Duodenal mucosa (tissue), 2 donors: ENCODE measurements at regions not wholly inside any gene's neighbourhood (a gene's known extent, or its start where the extent isn't known, plus 50 kb on each side); places are given as distances from the start of the nearest gene placed in this dataset.
"Not testable (repeated sequence)": the region's sequence is repeated elsewhere in the genome, so short reads cannot be mapped to it uniquely, and the experiment has no call there.

ENCODE experiments used
- H3K27ac ChIP-seq: one replicate; pipeline ENCODE4 v1.7.0; 2013; ENCODE audit warnings: low read depth, low read length
- H3K27me3 ChIP-seq, 2 donors: one replicate each; pipeline ENCODE4 v1.7.0; 2013; ENCODE audit warnings: low read length in 2 of 2, control low read depth in 1 of 2; ENCODE audit not compliant: insufficient read depth in 2 of 2, control insufficient read depth in 1 of 2
- H3K36me3 ChIP-seq, 2 donors: one replicate each; pipeline ENCODE4 v1.7.0; 2013; ENCODE audit warnings: low read length in 2 of 2, control low read depth in 1 of 2; ENCODE audit not compliant: insufficient read depth in 2 of 2, control insufficient read depth in 1 of 2
- H3K4me1 ChIP-seq, 2 donors: one replicate each; pipeline ENCODE4 v1.7.0; 2013; ENCODE audit warnings: low read length in 2 of 2, control low read depth in 1 of 2; ENCODE audit not compliant: insufficient read depth in 2 of 2, control insufficient read depth in 1 of 2
- H3K4me3 ChIP-seq, 2 donors: one replicate each; pipeline ENCODE4 v1.7.0; 2013; ENCODE audit warnings: low read length in 2 of 2, low read depth in 1 of 2
- H3K9ac ChIP-seq, 2 donors: one replicate each; pipeline ENCODE4 v1.7.0; 2013; ENCODE audit warnings: low read length in 2 of 2, low read depth in 1 of 2
- H3K9me3 ChIP-seq, 2 donors: one replicate each; pipeline ENCODE4 v1.7.0; 2013; ENCODE audit warnings: low read length in 2 of 2, control low read depth in 1 of 2; ENCODE audit not compliant: control insufficient read depth in 1 of 2

GRCh38 chr14:19159003-19159625, 191.9 kb downstream of the POTEM start:
- not testable (repeated sequence) for H3K27me3 ChIP-seq, H3K27ac ChIP-seq, H3K4me3 ChIP-seq, H3K9me3 ChIP-seq, H3K9ac ChIP-seq, H3K36me3 ChIP-seq, H3K4me1 ChIP-seq

- not testable (repeated sequence) for H3K9ac ChIP-seq, H3K4me3 ChIP-seq, H3K36me3 ChIP-seq, H3K27ac ChIP-seq, H3K4me1 ChIP-seq, H3K27me3 ChIP-seq, H3K9me3 ChIP-seq
Measured at GRCh38 chr14:19160379-19160778, 193.1 kb downstream of the POTEM start.

GRCh38 chr14:19161251-19162033, 194.2 kb downstream of the POTEM start:
- not testable (repeated sequence) for H3K4me3 ChIP-seq, H3K27ac ChIP-seq, H3K36me3 ChIP-seq, H3K27me3 ChIP-seq, H3K9me3 ChIP-seq, H3K4me1 ChIP-seq, H3K9ac ChIP-seq

- not testable (repeated sequence) for H3K4me3 ChIP-seq, H3K36me3 ChIP-seq, H3K9me3 ChIP-seq, H3K4me1 ChIP-seq, H3K27ac ChIP-seq, H3K27me3 ChIP-seq, H3K9ac ChIP-seq
Measured at GRCh38 chr14:19162034-19162706, 194.9 kb downstream of the POTEM start.

GRCh38 chr14:19162920-19163319, 195.7 kb downstream of the POTEM start:
- not testable (repeated sequence) for H3K9ac ChIP-seq, H3K4me1 ChIP-seq, H3K27me3 ChIP-seq, H3K36me3 ChIP-seq, H3K4me3 ChIP-seq, H3K27ac ChIP-seq
- peaks cover 0 to 12% of the 10 kb centered on the region in 2 donors for H3K9me3 ChIP-seq

- H3K36me3 ChIP-seq, H3K27me3 ChIP-seq, H3K9ac ChIP-seq, H3K4me3 ChIP-seq, H3K27ac ChIP-seq, H3K4me1 ChIP-seq: not testable (repeated sequence)
- peaks cover 0 to 17% of the 10 kb centered on the region in 2 donors for H3K9me3 ChIP-seq
Measured at GRCh38 chr14:19163891-19164290, 196.7 kb downstream of the POTEM start.

- H3K4me3 ChIP-seq, H3K4me1 ChIP-seq, H3K27ac ChIP-seq, H3K27me3 ChIP-seq, H3K9ac ChIP-seq, H3K36me3 ChIP-seq: not testable (repeated sequence)
- H3K9me3 ChIP-seq, result peaks cover 0 to 17% of the 10 kb centered on the region in 2 donors
Measured at GRCh38 chr14:19164426-19164825, 197.2 kb downstream of the POTEM start.

- not testable (repeated sequence) for H3K4me3 ChIP-seq, H3K4me1 ChIP-seq
Measured at GRCh38 chr14:19166056-19166455, 198.8 kb downstream of the POTEM start.

GRCh38 chr14:19167454-19168190, 200.4 kb downstream of the POTEM start:
- peaks cover 0 to 16% of the 10 kb centered on the region in 2 donors for H3K9me3 ChIP-seq
- H3K27ac ChIP-seq, H3K36me3 ChIP-seq, H3K9ac ChIP-seq, H3K4me1 ChIP-seq, H3K27me3 ChIP-seq, H3K4me3 ChIP-seq: not testable (repeated sequence)

More at GRCh38 chr14:19166056-19166455, 198.8 kb downstream of the POTEM start:
- H3K9ac ChIP-seq, H3K27ac ChIP-seq, H3K36me3 ChIP-seq, H3K27me3 ChIP-seq: not testable (repeated sequence)
- peaks cover 0 to 19% of the 10 kb centered on the region in 2 donors for H3K9me3 ChIP-seq

GRCh38 chr14:19168261-19168660, 201.0 kb downstream of the POTEM start:
- not testable (repeated sequence) for H3K9ac ChIP-seq, H3K4me3 ChIP-seq, H3K4me1 ChIP-seq, H3K27ac ChIP-seq, H3K36me3 ChIP-seq, H3K27me3 ChIP-seq
- H3K9me3 ChIP-seq, result peaks cover 0 to 18% of the 10 kb centered on the region in 2 donors
